Activated B cell treated with CpG ODN at 0.5 μM for 24 hours (primary cell): ENCODE measurements at regions not wholly inside any gene's neighbourhood (a gene's known extent, or its start where the extent isn't known, plus 50 kb on each side); places are given as distances from the start of the nearest gene placed in this dataset.

ENCODE experiments used
- ATAC-seq: fragments of 200-7000 bp; cut with Tn5 transposase; one replicate; pipeline ENCODE4 v1.10.0; 2021; ENCODE audit warnings: low read depth, mild to moderate bottlenecking, moderate library complexity
- CTCF ChIA-PET: fragments of 350-600 bp; sonication (Branson Sonifier 250); formaldehyde crosslinking; loops from one replicate; lab custom pipeline; 2021; ENCODE audit warnings: antibody characterized with exemption; lab: Charles Lee
- POLR2A ChIA-PET: fragments of 350-600 bp; sonication (Branson Sonifier 250); formaldehyde crosslinking; loops from one replicate; lab custom pipeline; 2021; ENCODE audit warnings: antibody characterized with exemption; lab: Charles Lee
- DNase-seq: peaks from one replicate; pipeline ENCODE4 v3.0.0; 2022
- H3K27ac Mint-ChIP-seq: one replicate; pipeline ENCODE4 v1.8.0; 2020; ENCODE audit warnings: mixed read lengths
- H3K27me3 Mint-ChIP-seq: one replicate; pipeline ENCODE4 v1.8.0; 2021; ENCODE audit warnings: mixed read lengths
- H3K36me3 Mint-ChIP-seq: one replicate; pipeline ENCODE4 v1.8.0; 2021; ENCODE audit warnings: low read depth, mixed read lengths
- H3K4me1 Mint-ChIP-seq: one replicate; pipeline ENCODE4 v1.8.0; 2021; ENCODE audit warnings: mixed read lengths
- H3K4me3 Mint-ChIP-seq: one replicate; pipeline ENCODE4 v1.8.0; 2020; ENCODE audit warnings: mild to moderate bottlenecking, mixed read lengths
- H3K9me3 Mint-ChIP-seq: one replicate; pipeline ENCODE4 v1.8.0; 2020; ENCODE audit warnings: mixed read lengths
- CTCF ChIP-seq: fragments of 200-600 bp; IDR thresholded peaks from one replicate; pipeline ENCODE4 v1.8.0; 2022; ENCODE audit warnings: antibody characterized with exemption, mild to moderate bottlenecking
- intact Hi-C: fragments of 100-400 bp; cut with micrococcal nuclease; formaldehyde crosslinking; loops from one replicate; pipeline ENCODE4 v1.15.1; 2024

GRCh38 chr3:140766465-140766864 is 88.6 kb downstream of the TRIM42 start:
- peaks cover 5% of the 10 kb centered on the region for H3K4me1 Mint-ChIP-seq
- H3K9me3 Mint-ChIP-seq: no peaks in the 10 kb centered on the region
- TF ChIP-seq CTCF: no peak
- ATAC-seq (no peak), DNase-seq (no peak)
- peaks cover 4% of the 10 kb centered on the region for H3K27me3 Mint-ChIP-seq
- intact Hi-C loops: no loop called here
- H3K36me3 Mint-ChIP-seq: no peaks in the 10 kb centered on the region
- H3K4me3 Mint-ChIP-seq: no peak overlapping the region
- ChIA-PET POLR2A (no interaction called here), CTCF (no interaction called here)
- no peak overlapping the region for H3K27ac Mint-ChIP-seq

- ATAC-seq (no peak), DNase-seq (no peak)
- Mint-ChIP-seq H3K27ac (no peak overlapping the region), H3K36me3 (no peaks in the 10 kb centered on the region), H3K9me3 (no peaks in the 10 kb centered on the region), H3K27me3 (peaks cover 4% of the 10 kb centered on the region), H3K4me1 (peaks cover 5% of the 10 kb centered on the region), H3K4me3 (no peak overlapping the region)
- no peak for TF ChIP-seq CTCF
- intact Hi-C loops: no loop called here
- ChIA-PET POLR2A (no interaction called here), CTCF (no interaction called here)
These were observed 89.7 kb downstream of the TRIM42 start for GRCh38 chr3:140767566-140767965.

- Mint-ChIP-seq H3K4me1 (peaks cover 5% of the 10 kb centered on the region), H3K36me3 (no peaks in the 10 kb centered on the region), H3K9me3 (no peaks in the 10 kb centered on the region), H3K4me3 (no peak overlapping the region), H3K27ac (no peak overlapping the region), H3K27me3 (peaks cover 4% of the 10 kb centered on the region)
- ChIA-PET POLR2A (no interaction called here), CTCF (no interaction called here)
- no peak for DNase-seq
- intact Hi-C loops: no loop called here
- no peak for TF ChIP-seq CTCF
- ATAC-seq: no peak
These were observed 91.1 kb downstream of the TRIM42 start for GRCh38 chr3:140768941-140769340.

- ATAC-seq (no peak), DNase-seq (no peak)
- POLR2A ChIA-PET: no interaction called here
- Mint-ChIP-seq H3K27me3 (peaks cover 4% of the 10 kb centered on the region), H3K4me1 (peaks cover 5% of the 10 kb centered on the region), H3K36me3 (no peaks in the 10 kb centered on the region), H3K9me3 (peaks cover under 1% of the 10 kb centered on the region), H3K4me3 (no peak overlapping the region), H3K27ac (no peak overlapping the region)
- CTCF ChIA-PET: no interaction called here
- intact Hi-C loops: no loop called here
- no peak for TF ChIP-seq CTCF
These were observed 92.1 kb downstream of the TRIM42 start for GRCh38 chr3:140769951-140770350.

- intact Hi-C loops: no loop called here
- H3K9me3 Mint-ChIP-seq: peaks cover 3% of the 10 kb centered on the region
- ChIA-PET POLR2A (no interaction called here), CTCF (no interaction called here)
- DNase-seq (no peak), ATAC-seq (no peak)
- H3K27ac Mint-ChIP-seq: no peak overlapping the region
- H3K4me3 Mint-ChIP-seq: no peak overlapping the region
- no peaks in the 10 kb centered on the region for H3K27me3 Mint-ChIP-seq
- H3K4me1 Mint-ChIP-seq: peaks cover 5% of the 10 kb centered on the region
- H3K36me3 Mint-ChIP-seq: no peaks in the 10 kb centered on the region
- no peak for TF ChIP-seq CTCF
These were observed 93.3 kb downstream of the TRIM42 start for GRCh38 chr3:140770977-140771667.
